ENCODE measurements at regions not wholly inside any gene's neighbourhood (a gene's known extent, or its start where the extent isn't known, plus 50 kb on each side); places are given as distances from the start of the nearest gene placed in this dataset.

GRCh38 chr5:8410618-8411017, 541.7 kb downstream of the MTRR start:
- no peaks in the 10 kb centered on the region for H3K27me3 Mint-ChIP-seq (ENCODE audit: low read depth)
- ChIA-PET CTCF (no interaction called here), POLR2A (no interaction called here)
- no peaks in the 10 kb centered on the region for H3K36me3 Mint-ChIP-seq
- no peak for TF ChIP-seq PRDM15 (CRISPR knock-in tag; IDR thresholded peaks at IDR 0.05)
- TF ChIP-seq TP53 (CRISPR knock-in tag; IDR thresholded peaks at IDR 0.05), result no peak
- TF ChIP-seq MYBL2 (CRISPR knock-in tag; IDR thresholded peaks at IDR 0.05), result no peak
- no peak for TF ChIP-seq ZNF425 (CRISPR knock-in tag; conservative IDR thresholded peaks at IDR 0.05)
- no peak for TF ChIP-seq E2F5 (CRISPR knock-in tag; IDR thresholded peaks at IDR 0.05)
- TF ChIP-seq IRF1 (CRISPR knock-in tag; IDR thresholded peaks at IDR 0.05), result no peak
- TF ChIP-seq ZNF671 (CRISPR knock-in tag; IDR thresholded peaks at IDR 0.05), result no peak
- ATAC-seq (no peak), DNase-seq (ENCODE audit: low spot score) (no peak)
- H3K4me3 Mint-ChIP-seq, result no peak overlapping the region
- no peaks in the 10 kb centered on the region for H3K4me1 Mint-ChIP-seq
- no peaks in the 10 kb centered on the region for H3K9me3 Mint-ChIP-seq
- H3K27ac Mint-ChIP-seq, result no peak overlapping the region

- Mint-ChIP-seq H3K4me3 (no peak overlapping the region), H3K36me3 (no peaks in the 10 kb centered on the region), H3K27me3 (ENCODE audit: low read depth) (no peaks in the 10 kb centered on the region), H3K9me3 (no peaks in the 10 kb centered on the region), H3K4me1 (no peaks in the 10 kb centered on the region), H3K27ac (no peak overlapping the region)
- no peak for ATAC-seq
- no peak for DNase-seq (ENCODE audit: low spot score)
- CTCF ChIA-PET, result no interaction called here
- POLR2A ChIA-PET, result no interaction called here
- TF ChIP-seq NR3C1 (CRISPR knock-in tag; conservative IDR thresholded peaks at IDR 0.05; ENCODE audit: low read depth) (no peak), CREM (CRISPR knock-in tag; IDR thresholded peaks at IDR 0.05) (no peak), RORB (CRISPR knock-in tag; IDR thresholded peaks at IDR 0.05) (no peak), ETV6 (CRISPR knock-in tag; IDR thresholded peaks at IDR 0.05) (no peak), ERG (CRISPR knock-in tag; IDR thresholded peaks at IDR 0.05) (no peak), ZBTB43 (CRISPR knock-in tag; IDR thresholded peaks at IDR 0.05) (no peak), ATF3 (CRISPR knock-in tag; conservative IDR thresholded peaks at IDR 0.05) (no peak), ATF6 (CRISPR knock-in tag; IDR thresholded peaks at IDR 0.05) (no peak), NFE2L1 (CRISPR knock-in tag; IDR thresholded peaks at IDR 0.05) (no peak), PREB (CRISPR knock-in tag; IDR thresholded peaks at IDR 0.05; ENCODE audit: borderline replicate concordance) (no peak), JAZF1 (CRISPR knock-in tag; IDR thresholded peaks at IDR 0.05) (no peak), ZNF219 (CRISPR knock-in tag; IDR thresholded peaks at IDR 0.05; ENCODE audit: borderline replicate concordance) (no peak), SMAD3 (CRISPR knock-in tag; IDR thresholded peaks at IDR 0.05; ENCODE audit: borderline replicate concordance) (no peak), FOXK1 (CRISPR knock-in tag; IDR thresholded peaks at IDR 0.05) (no peak), ATF1 (CRISPR knock-in tag; IDR thresholded peaks at IDR 0.05) (no peak), GTF2I (CRISPR knock-in tag; conservative IDR thresholded peaks at IDR 0.05) (no peak)
Measured at GRCh38 chr5:8413975-8414374, 545.0 kb downstream of the MTRR start.
